RKO (cell line): ENCODE measurements at regions not wholly inside any gene's neighbourhood (a gene's known extent, or its start where the extent isn't known, plus 50 kb on each side); places are given as distances from the start of the nearest gene placed in this dataset.
A peak's percentile ranks its signal among the peaks of the same experiment; 100 is the strongest.
"Not testable (repeated sequence)": the region's sequence is repeated elsewhere in the genome, so short reads cannot be mapped to it uniquely, and the experiment has no call there.

Source experiments
- DNase-seq: peaks from one replicate; pipeline ENCODE4 v3.0.0-alpha.2; 2016; ENCODE audit warnings: low spot score

GRCh38 chr13:72657379-72657778 lies 70.0 kb downstream of the MZT1 start:
- DNase-seq, result no peak

- no peak for DNase-seq
Measured at GRCh38 chr13:72656357-72656756, 71.1 kb downstream of the MZT1 start.

GRCh38 chr13:72653506-72653905 lies 73.9 kb downstream of the MZT1 start:
- no peak for DNase-seq

- DNase-seq, result no peak
Measured at GRCh38 chr13:72652681-72653080, 74.7 kb downstream of the MZT1 start.

GRCh38 chr13:72651144-72651543 lies 76.3 kb downstream of the MZT1 start:
- peak; percentile 30 for DNase-seq

GRCh38 chr13:72650051-72650700 lies 77.3 kb downstream of the MZT1 start:
- no peak for DNase-seq

GRCh38 chr13:72648513-72649065 lies 78.8 kb downstream of the MZT1 start:
- DNase-seq, result peak; percentile 4

- no peak for DNase-seq
Measured at GRCh38 chr13:72647422-72647821, 80.0 kb downstream of the MZT1 start.

- DNase-seq, result no peak
Measured at GRCh38 chr13:72645521-72645920, 81.9 kb downstream of the MZT1 start.

GRCh38 chr13:72643311-72643989 lies 84.0 kb downstream of the MZT1 start:
- DNase-seq, result peak; percentile 57

GRCh38 chr13:72639377-72639776 lies 88.1 kb downstream of the MZT1 start:
- DNase-seq, result no peak

- no peak for DNase-seq
Measured at GRCh38 chr13:72638059-72638815, 89.2 kb downstream of the MZT1 start.

GRCh38 chr13:72637561-72637960 lies 89.9 kb downstream of the MZT1 start:
- DNase-seq, result no peak

- DNase-seq, result no peak
Measured at GRCh38 chr13:72634859-72635258, 92.6 kb downstream of the MZT1 start.

GRCh38 chr13:72622546-72622945 lies 104.9 kb downstream of the MZT1 start:
- no peak for DNase-seq

- DNase-seq, result no peak
Measured at GRCh38 chr13:72620874-72621273, 106.6 kb downstream of the MZT1 start.

GRCh38 chr13:72617951-72618350 lies 109.5 kb downstream of the MZT1 start:
- DNase-seq, result no peak

GRCh38 chr13:72617186-72617585 lies 110.2 kb downstream of the MZT1 start:
- no peak for DNase-seq

GRCh38 chr13:72610251-72610891 lies 117.1 kb downstream of the MZT1 start:
- not testable (repeated sequence) for DNase-seq

GRCh38 chr13:72599178-72599743 lies 128.2 kb downstream of the MZT1 start:
- no peak for DNase-seq

GRCh38 chr13:72590091-72590740 lies 137.2 kb downstream of the MZT1 start:
- DNase-seq, result no peak
